Erythroblast (primary cell): ENCODE measurements at regions not wholly inside any gene's neighbourhood (a gene's known extent, or its start where the extent isn't known, plus 50 kb on each side); places are given as distances from the start of the nearest gene placed in this dataset.

Experiments used
- GATA1 ChIP-seq: IDR thresholded peaks from 2 replicates; pipeline ENCODE4 v1.6.1; 2011; ENCODE audit warnings: low read depth, mild to moderate bottlenecking, control low read depth, low read length, moderate library complexity
- POLR2A ChIP-seq: IDR thresholded peaks from 2 replicates; pipeline ENCODE4 v1.6.1; 2011; ENCODE audit warnings: mild to moderate bottlenecking, low read length

DNA sequence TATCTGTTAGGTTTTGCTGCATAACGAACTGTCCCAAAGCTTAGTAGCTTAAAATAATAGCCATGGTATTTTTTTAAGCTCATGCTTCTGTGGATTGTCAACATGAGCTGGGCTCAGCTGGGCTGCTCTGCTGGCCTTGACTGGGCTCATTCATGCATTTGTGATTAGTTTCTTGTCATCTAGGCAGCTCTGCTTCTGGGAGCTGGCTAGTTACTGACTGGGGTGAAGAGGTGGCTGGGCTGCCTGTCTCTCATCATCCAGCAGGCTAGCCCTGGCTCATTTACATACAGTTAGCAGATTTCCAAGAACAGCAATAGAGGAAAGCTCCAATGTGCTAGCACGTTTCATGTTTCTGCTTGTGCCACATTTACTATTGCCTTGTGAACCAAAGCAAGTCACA lies 165.1 kb upstream of the PCSK2 start:
- no peak for TF ChIP-seq POLR2A
- TF ChIP-seq GATA1: no peak
